A549 (cell line): ENCODE measurements at regions not wholly inside any gene's neighbourhood (a gene's known extent, or its start where the extent isn't known, plus 50 kb on each side); places are given as distances from the start of the nearest gene placed in this dataset.

Experiments used
- ATAC-seq, 2 experiments: fragments of 200-7000 bp in 1 of 2; fragments of >200 bp in 1 of 2; cut with Nextera tagmentation in 1 of 2; cut with Tn5 transposase in 1 of 2; 3 replicates each; pipeline versions ENCODE4 v1.8.0 to v1.9.1; 2018 to 2020; ENCODE audit warnings: mild to moderate bottlenecking in 1 of 2, moderate library complexity in 1 of 2
- CTCF ChIA-PET: fragments of 300-600 bp; sonication (Branson Sonifier 250); formaldehyde crosslinking; extraction: SDS; loops from one replicate; lab custom pipeline; 2021; ENCODE audit warnings: antibody characterized with exemption, inconsistent platforms; lab: Yijun Ruan, JAX
- POLR2A ChIA-PET: fragments of 350-600 bp; formaldehyde crosslinking; extraction: SDS; loops from one replicate; lab custom pipeline; 2021; ENCODE audit warnings: antibody characterized with exemption, inconsistent platforms; lab: Yijun Ruan, JAX
- DNase-seq, 2 experiments: peaks; one replicate each; pipeline versions ENCODE4 v3.0.0 to v3.0.0-alpha.2; 2011 to 2016; ENCODE audit warnings: low read depth in 1 of 2, low spot score in 1 of 2
- FAIRE-seq: peaks from 2 replicates; lab custom pipeline; 2011; peaks lifted over from hg19 to GRCh38; lab: Jason Lieb, UNC
- H3K27ac ChIP-seq, 2 experiments: fragments of >200 bp; sonication (Bioruptor Twin); formaldehyde crosslinking; 3 replicates each; pipeline ENCODE4 v1.5.1; 2016 to 2017
- H3K4me1 ChIP-seq: fragments of >200 bp; sonication (Bioruptor Twin); formaldehyde crosslinking; 3 replicates; pipeline ENCODE4 v1.6.1; 2016
- H3K4me2 ChIP-seq: fragments of >200 bp; sonication (Bioruptor Twin); formaldehyde crosslinking; 3 replicates; pipeline ENCODE4 v1.6.1; 2016
- H3K4me3 ChIP-seq: fragments of >200 bp; sonication (Bioruptor Twin); formaldehyde crosslinking; 3 replicates; pipeline ENCODE4 v1.5.1; 2016
- H3K9me3 ChIP-seq: fragments of >200 bp; sonication (Bioruptor Twin); formaldehyde crosslinking; 3 replicates; pipeline ENCODE4 v1.6.1; 2016
- BCL3 ChIP-seq: fragments of >200 bp; sonication (Bioruptor Twin); formaldehyde crosslinking; IDR thresholded peaks from 3 replicates; pipeline ENCODE4 v1.6.1; 2016
- BHLHE40 ChIP-seq: IDR thresholded peaks from 2 replicates; pipeline ENCODE4 v1.6.1; 2012; ENCODE audit warnings: low read depth, low read length, inconsistent platforms
- EHF ChIP-seq: fragments of 250-450 bp; sonication (Bioruptor Pico); IDR thresholded peaks from 2 replicates; pipeline ENCODE4 v1.5.0; 2020; ENCODE audit warnings: mild to moderate bottlenecking
- FOSB ChIP-seq: fragments of 250-450 bp; sonication (Bioruptor Pico); IDR thresholded peaks from 2 replicates; pipeline ENCODE4 v1.5.0; 2020; ENCODE audit warnings: mild to moderate bottlenecking, moderate library complexity
- FOXS1 ChIP-seq: fragments of 250-450 bp; sonication (Bioruptor Pico); IDR thresholded peaks from 2 replicates; pipeline ENCODE4 v1.5.0; 2020; ENCODE audit warnings: mild to moderate bottlenecking, moderate library complexity
- HES2 ChIP-seq: fragments of >200 bp; sonication (Bioruptor Twin); formaldehyde crosslinking; IDR thresholded peaks from 2 replicates; pipeline ENCODE4 v1.6.1; 2016
- HEYL ChIP-seq: fragments of 250-450 bp; sonication (Bioruptor Pico); IDR thresholded peaks from 2 replicates; pipeline ENCODE4 v1.8.0; 2021; ENCODE audit warnings: mild to moderate bottlenecking, moderate library complexity
- HOXB13 ChIP-seq: fragments of 250-450 bp; sonication (Bioruptor Pico); IDR thresholded peaks from 2 replicates; pipeline ENCODE4 v1.5.0; 2020; ENCODE audit warnings: low read depth, mild to moderate bottlenecking, moderate library complexity
- KDM5A ChIP-seq: fragments of 200-600 bp; sonication (generic); IDR thresholded peaks from 2 replicates; pipeline ENCODE4 v1.6.1; 2016; ENCODE audit warnings: antibody characterized with exemption, mild to moderate bottlenecking
- MYC ChIP-seq: IDR thresholded peaks from 2 replicates; pipeline ENCODE4 v1.6.1; 2012; ENCODE audit warnings: mild to moderate bottlenecking, inconsistent platforms, low read length, improper control_type of control experiment, borderline replicate concordance
- NPAS2 ChIP-seq: fragments of 250-450 bp; sonication (Bioruptor Pico); IDR thresholded peaks from 2 replicates; pipeline ENCODE4 v1.8.0; 2022; ENCODE audit warnings: mild to moderate bottlenecking, moderate library complexity, borderline replicate concordance
- PHF8 ChIP-seq: fragments of 200-600 bp; sonication (generic); IDR thresholded peaks from 2 replicates; pipeline ENCODE4 v1.6.1; 2016; ENCODE audit warnings: low read depth, mild to moderate bottlenecking, antibody characterized with exemption, moderate library complexity, borderline replicate concordance
- POLR2A ChIP-seq: IDR thresholded peaks from 2 replicates; pipeline ENCODE4 v1.6.1; 2012; ENCODE audit warnings: mild to moderate bottlenecking, low read length
- RCOR1 ChIP-seq: fragments of 150-350 bp; IDR thresholded peaks from 2 replicates; pipeline ENCODE4 v1.6.1; 2014; ENCODE audit warnings: antibody characterized with exemption, low read length, low read depth
- RFX5 ChIP-seq: fragments of 450-650 bp; IDR thresholded peaks from 2 replicates; pipeline ENCODE4 v1.7.1; 2014; ENCODE audit warnings: antibody characterized with exemption, mild to moderate bottlenecking, moderate library complexity
- SREBF2 ChIP-seq: fragments of 450-650 bp; IDR thresholded peaks from 2 replicates; pipeline ENCODE4 v1.6.1; 2014; ENCODE audit warnings: mild to moderate bottlenecking, moderate library complexity
- ZFP36 ChIP-seq: fragments of 450-650 bp; IDR thresholded peaks from 2 replicates; pipeline ENCODE4 v1.6.1; 2014; ENCODE audit warnings: borderline replicate concordance; ENCODE audit not compliant: partially characterized antibody
- WGBS: methylation state at CpG from one replicate; pipeline ENCODE4 v1.1.6; 2017; ENCODE audit errors: missing lambda C conversion rate; 5-methylcytosine and 5-hydroxymethylcytosine counted together
- TF ChIP-seq, protein P1 (sequence below): fragments of 250-450 bp; sonication (Bioruptor Pico); IDR thresholded peaks from 2 replicates; pipeline ENCODE4 v1.5.0; 2021; ENCODE audit warnings: mild to moderate bottlenecking, moderate library complexity, borderline replicate concordance
- TF ChIP-seq, protein P2 (sequence below): IDR thresholded peaks from 2 replicates; pipeline ENCODE4 v1.6.1; 2012
- TF ChIP-seq, protein P3 (sequence below): fragments of 450-650 bp; IDR thresholded peaks from 2 replicates; pipeline ENCODE4 v1.6.1; 2014; ENCODE audit warnings: antibody characterized with exemption

DNA sequence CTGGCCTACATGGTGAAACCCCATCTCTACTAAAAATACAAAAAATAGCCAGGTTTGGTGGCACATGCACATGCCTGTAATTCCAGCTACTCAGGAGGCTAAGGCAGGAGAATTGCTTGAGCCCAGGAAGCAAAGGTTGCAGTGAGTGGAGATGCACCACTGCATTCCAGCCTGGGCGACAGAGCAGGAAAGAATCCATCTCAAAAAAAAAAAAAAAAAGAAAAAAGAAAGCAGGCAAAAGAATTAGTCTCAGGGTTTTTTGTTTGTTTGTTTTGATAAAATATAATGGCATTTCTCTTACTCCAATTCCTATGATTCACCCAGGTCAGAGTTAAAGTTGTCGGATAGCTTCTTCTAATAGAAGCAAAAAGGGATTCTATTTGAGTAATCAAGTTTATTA lies 67.0 kb upstream of the ATG10 start:
- CTCF ChIA-PET = interaction anchor here (0.6 kb wide), 1 partner anchor 261 kb away, joined by 5 read pairs; no protein-coding TSS in a partner anchor
- 62% methylated on average over 2 of the region's 2 CpGs for WGBS

GRCh38 chr5:81904166-81904565 lies 67.7 kb upstream of the ATG10 start:
- Histone ChIP-seq H3K4me2 (no peak overlapping the region), H3K9me3 (no peaks in the 10 kb centered on the region), H3K4me1 (no peaks in the 10 kb centered on the region), H3K4me3 (no peak overlapping the region), H3K27ac (no peak overlapping the region)
- ATAC-seq (no peak), DNase-seq (no peak), FAIRE-seq (no peak)
- WGBS = 81% methylated on average over 3 of the region's 3 CpGs
- CTCF ChIA-PET = interaction anchor here (1.3 kb wide), 1 partner anchor 9 kb away, joined by 8 read pairs; no protein-coding TSS in a partner anchor
- POLR2A ChIA-PET = no interaction called here
- TF ChIP-seq NPAS2 (CRISPR knock-in tag) (no peak), RFX5 (no peak), BCL3 (no peak), HES2 (no peak), MYC (no peak), PHF8 (no peak), BHLHE40 (no peak), FOXS1 (no peak), EHF (CRISPR knock-in tag) (no peak), RCOR1 (no peak), HEYL (CRISPR knock-in tag) (no peak), FOSB (CRISPR knock-in tag) (no peak), ZFP36 (no peak), HOXB13 (CRISPR knock-in tag) (no peak)
- TF ChIP-seq, protein P1, sequence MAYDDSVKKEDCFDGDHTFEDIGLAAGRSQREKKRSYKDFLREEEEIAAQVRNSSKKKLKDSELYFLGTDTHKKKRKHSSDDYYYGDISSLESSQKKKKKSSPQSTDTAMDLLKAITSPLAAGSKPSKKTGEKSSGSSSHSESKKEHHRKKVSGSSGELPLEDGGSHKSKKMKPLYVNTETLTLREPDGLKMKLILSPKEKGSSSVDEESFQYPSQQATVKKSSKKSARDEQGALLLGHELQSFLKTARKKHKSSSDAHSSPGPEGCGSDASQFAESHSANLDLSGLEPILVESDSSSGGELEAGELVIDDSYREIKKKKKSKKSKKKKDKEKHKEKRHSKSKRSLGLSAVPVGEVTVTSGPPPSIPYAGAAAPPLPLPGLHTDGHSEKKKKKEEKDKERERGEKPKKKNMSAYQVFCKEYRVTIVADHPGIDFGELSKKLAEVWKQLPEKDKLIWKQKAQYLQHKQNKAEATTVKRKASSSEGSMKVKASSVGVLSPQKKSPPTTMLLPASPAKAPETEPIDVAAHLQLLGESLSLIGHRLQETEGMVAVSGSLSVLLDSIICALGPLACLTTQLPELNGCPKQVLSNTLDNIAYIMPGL (CRISPR knock-in tag) = no peak
- TF ChIP-seq, protein P2, sequence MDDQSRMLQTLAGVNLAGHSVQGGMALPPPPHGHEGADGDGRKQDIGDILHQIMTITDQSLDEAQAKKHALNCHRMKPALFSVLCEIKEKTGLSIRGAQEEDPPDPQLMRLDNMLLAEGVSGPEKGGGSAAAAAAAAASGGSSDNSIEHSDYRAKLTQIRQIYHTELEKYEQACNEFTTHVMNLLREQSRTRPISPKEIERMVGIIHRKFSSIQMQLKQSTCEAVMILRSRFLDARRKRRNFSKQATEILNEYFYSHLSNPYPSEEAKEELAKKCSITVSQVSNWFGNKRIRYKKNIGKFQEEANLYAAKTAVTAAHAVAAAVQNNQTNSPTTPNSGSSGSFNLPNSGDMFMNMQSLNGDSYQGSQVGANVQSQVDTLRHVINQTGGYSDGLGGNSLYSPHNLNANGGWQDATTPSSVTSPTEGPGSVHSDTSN = no peak
- TF ChIP-seq, protein P3, sequence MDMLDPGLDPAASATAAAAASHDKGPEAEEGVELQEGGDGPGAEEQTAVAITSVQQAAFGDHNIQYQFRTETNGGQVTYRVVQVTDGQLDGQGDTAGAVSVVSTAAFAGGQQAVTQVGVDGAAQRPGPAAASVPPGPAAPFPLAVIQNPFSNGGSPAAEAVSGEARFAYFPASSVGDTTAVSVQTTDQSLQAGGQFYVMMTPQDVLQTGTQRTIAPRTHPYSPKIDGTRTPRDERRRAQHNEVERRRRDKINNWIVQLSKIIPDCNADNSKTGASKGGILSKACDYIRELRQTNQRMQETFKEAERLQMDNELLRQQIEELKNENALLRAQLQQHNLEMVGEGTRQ = no peak
- TF ChIP-seq, all 56 proteins: peak for 0

More for the DNA sequence above, 67.0 kb upstream of the ATG10 start:
- Histone ChIP-seq H3K4me3 (no peak overlapping the region), H3K27ac (no peak overlapping the region), H3K9me3 (no peaks in the 10 kb centered on the region), H3K4me1 (no peaks in the 10 kb centered on the region), H3K4me2 (no peak overlapping the region)
- no peak for DNase-seq
- POLR2A ChIA-PET = no interaction called here
- ATAC-seq = no peak
- FAIRE-seq = no peak
- TF ChIP-seq KDM5A (no peak), FOSB (CRISPR knock-in tag) (no peak), POLR2A (no peak), MYC (no peak), SREBF2 (no peak), HOXB13 (CRISPR knock-in tag) (no peak)
- TF ChIP-seq, protein P3 = no peak
